OCI-LY1 (cell line): ENCODE measurements at regions not wholly inside any gene's neighbourhood (a gene's known extent, or its start where the extent isn't known, plus 50 kb on each side); places are given as distances from the start of the nearest gene placed in this dataset.

Source experiments
- H2AFZ ChIP-seq: fragments of 200-600 bp; sonication (generic), shearing (Covaris generic); 2 replicates; pipeline ENCODE4 v1.6.0; 2014; ENCODE audit warnings: antibody characterized with exemption, mild to moderate bottlenecking, low read length
- H3F3A ChIP-seq: fragments of 200-600 bp; sonication (generic), shearing (Covaris generic); 2 replicates; pipeline ENCODE4 v1.6.0; 2014; ENCODE audit warnings: mild to moderate bottlenecking, antibody characterized with exemption, low read length, moderate library complexity; ENCODE audit not compliant: insufficient read depth
- H3K27ac ChIP-seq: fragments of 200-600 bp; sonication (generic); 2 replicates; pipeline ENCODE4 v1.5.1; 2014; ENCODE audit warnings: low read length, mixed run types, mild to moderate bottlenecking, low read depth; ENCODE audit not compliant: poor library complexity, severe bottlenecking
- H3K27me3 ChIP-seq: fragments of 200-600 bp; sonication (generic); 2 replicates; pipeline ENCODE4 v1.6.0; 2014; ENCODE audit warnings: antibody characterized with exemption, mild to moderate bottlenecking, low read length, moderate library complexity; ENCODE audit not compliant: insufficient read depth
- H3K36me3 ChIP-seq: fragments of 200-600 bp; sonication (generic); 2 replicates; pipeline ENCODE4 v1.6.1; 2014; ENCODE audit warnings: mild to moderate bottlenecking, antibody characterized with exemption, low read length, moderate library complexity, mixed read lengths; ENCODE audit not compliant: insufficient read depth
- H3K4me1 ChIP-seq: fragments of 200-600 bp; sonication (generic); 2 replicates; pipeline ENCODE4 v1.5.1; 2014; ENCODE audit warnings: mild to moderate bottlenecking, low read length, moderate library complexity; ENCODE audit not compliant: insufficient read depth, severe bottlenecking
- H3K4me2 ChIP-seq: fragments of 200-600 bp; sonication (generic), shearing (Covaris generic); 2 replicates; pipeline ENCODE4 v1.6.1; 2014; ENCODE audit warnings: low read length
- H3K4me3 ChIP-seq: fragments of 200-600 bp; sonication (generic); 2 replicates; pipeline ENCODE4 v1.5.1; 2014; ENCODE audit warnings: low read length, low read depth, mild to moderate bottlenecking, mixed read lengths; ENCODE audit not compliant: poor library complexity, severe bottlenecking
- H3K79me2 ChIP-seq: fragments of 200-600 bp; shearing (Covaris generic); 2 replicates; pipeline ENCODE4 v1.6.1; 2016; ENCODE audit warnings: mixed run types, low read length, mixed read lengths; ENCODE audit not compliant: insufficient read depth
- H3K9ac ChIP-seq: fragments of 200-600 bp; sonication (generic), shearing (Covaris generic); 2 replicates; pipeline ENCODE4 v1.6.1; 2014; ENCODE audit warnings: mild to moderate bottlenecking, low read length, mixed read lengths
- H3K9me2 ChIP-seq: fragments of 200-600 bp; sonication (generic), shearing (Covaris generic); 2 replicates; pipeline ENCODE4 v1.6.1; 2014; ENCODE audit warnings: low read depth, mild to moderate bottlenecking, low read length, mixed read lengths
- H3K9me3 ChIP-seq: fragments of 200-600 bp; shearing (Covaris generic); 2 replicates; pipeline ENCODE4 v1.6.1; 2014; ENCODE audit warnings: low read length, mixed read lengths
- H4K20me1 ChIP-seq: fragments of 200-600 bp; sonication (generic), shearing (Covaris generic); 2 replicates; pipeline ENCODE4 v1.6.0; 2016; ENCODE audit warnings: mild to moderate bottlenecking, low read length; ENCODE audit not compliant: insufficient read depth
- CTCF ChIP-seq: fragments of 200-600 bp; sonication (generic), shearing (Covaris generic); IDR thresholded peaks from 2 replicates; pipeline ENCODE4 v1.5.1; 2017; ENCODE audit warnings: mild to moderate bottlenecking, antibody characterized with exemption, low read length, moderate library complexity, mixed read lengths
- EZH2 ChIP-seq: fragments of 200-600 bp; sonication (generic), shearing (Covaris generic); IDR thresholded peaks from 2 replicates; pipeline ENCODE4 v1.8.0; 2017; ENCODE audit warnings: borderline replicate concordance, mixed run types, mild to moderate bottlenecking, antibody characterized with exemption, low read length, moderate library complexity, mixed read lengths

DNA sequence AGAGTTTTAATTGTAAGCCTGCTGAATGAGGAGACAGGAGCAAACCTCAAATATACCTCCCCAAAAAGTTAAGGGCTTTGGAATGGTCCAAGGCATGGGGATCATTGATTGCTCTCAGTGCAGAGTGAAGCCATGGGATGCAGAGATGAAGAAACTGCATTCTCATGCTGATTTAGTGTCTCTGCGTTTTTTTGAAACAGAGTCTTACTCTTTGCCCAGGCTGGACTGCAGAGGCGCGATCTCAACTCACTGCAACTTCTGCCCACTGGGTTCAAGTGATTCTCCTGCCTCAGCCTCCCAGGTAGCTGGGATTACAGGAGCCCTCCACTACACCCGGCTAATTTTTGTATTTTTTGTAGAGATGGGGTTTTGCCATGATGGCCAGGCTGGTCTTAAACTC lies 99.3 kb upstream of the ETV3 start:
- Histone ChIP-seq H3K4me3 (no peak overlapping the region), H3K27ac (no peak overlapping the region), H3K27me3 (no peaks in the 10 kb centered on the region), H3K9me2 (no peaks in the 10 kb centered on the region), H3K9me3 (no peaks in the 10 kb centered on the region), H3K4me2 (no peak overlapping the region), H3K9ac (no peak overlapping the region), H3F3A (no peaks in the 10 kb centered on the region), H4K20me1 (no peaks in the 10 kb centered on the region), H2AFZ (no peak overlapping the region), H3K36me3 (no peaks in the 10 kb centered on the region), H3K4me1 (no peaks in the 10 kb centered on the region), H3K79me2 (no peaks in the 10 kb centered on the region)
- TF ChIP-seq EZH2 = no peak
- no peak for TF ChIP-seq CTCF

DNA sequence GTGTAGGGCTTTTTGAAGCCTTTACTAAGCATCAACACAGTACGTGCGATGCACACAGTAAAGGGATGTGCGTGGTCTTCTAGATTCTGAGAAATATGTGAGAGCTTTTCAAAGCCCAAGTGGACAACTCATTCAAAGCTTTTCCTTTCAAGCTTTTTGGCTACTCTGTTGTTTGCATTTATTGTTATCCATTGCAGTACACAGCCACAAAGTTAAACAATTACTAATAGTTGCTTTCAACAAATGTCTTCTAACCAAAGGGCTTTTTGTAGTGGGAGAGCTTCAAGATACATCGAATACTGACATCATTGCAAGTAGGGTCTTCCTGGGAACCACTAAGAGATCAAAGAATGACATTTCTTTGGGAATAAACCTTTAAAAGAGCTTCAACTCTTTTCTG lies 97.9 kb upstream of the ETV3 start:
- Histone ChIP-seq H2AFZ (no peak overlapping the region), H3K27me3 (no peaks in the 10 kb centered on the region), H3K9me2 (no peaks in the 10 kb centered on the region), H3K27ac (no peak overlapping the region), H3F3A (no peaks in the 10 kb centered on the region), H4K20me1 (no peaks in the 10 kb centered on the region), H3K79me2 (no peaks in the 10 kb centered on the region), H3K4me2 (no peak overlapping the region), H3K9me3 (no peaks in the 10 kb centered on the region), H3K9ac (no peak overlapping the region), H3K36me3 (no peaks in the 10 kb centered on the region), H3K4me1 (no peaks in the 10 kb centered on the region), H3K4me3 (no peak overlapping the region)
- no peak for TF ChIP-seq EZH2
- TF ChIP-seq CTCF = no peak

DNA sequence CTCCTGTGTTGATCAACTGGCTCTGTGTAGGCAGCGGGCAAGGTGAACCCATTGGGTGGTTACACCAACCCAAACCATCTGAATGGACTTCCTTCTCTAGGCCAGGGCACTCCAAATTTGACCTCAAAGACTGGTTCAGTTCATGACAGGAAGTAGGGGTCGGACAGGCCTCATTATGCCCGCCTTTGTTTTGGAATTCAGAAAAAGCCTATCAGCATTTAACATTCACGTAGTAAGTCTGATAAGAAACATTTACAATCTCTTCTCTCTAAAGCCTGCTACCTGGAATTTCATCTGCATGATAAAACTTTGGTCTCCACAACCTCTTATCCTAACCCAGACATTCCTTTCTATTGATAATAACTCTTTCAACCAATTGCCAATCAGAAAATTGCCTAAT lies 97.1 kb upstream of the ETV3 start:
- Histone ChIP-seq H2AFZ (no peak overlapping the region), H3K4me3 (no peak overlapping the region), H3K36me3 (no peaks in the 10 kb centered on the region), H3K79me2 (no peaks in the 10 kb centered on the region), H3K4me2 (no peak overlapping the region), H3F3A (no peaks in the 10 kb centered on the region), H3K9ac (no peak overlapping the region), H3K27ac (no peak overlapping the region), H3K4me1 (no peaks in the 10 kb centered on the region), H4K20me1 (no peaks in the 10 kb centered on the region), H3K9me3 (no peaks in the 10 kb centered on the region), H3K27me3 (no peaks in the 10 kb centered on the region), H3K9me2 (no peaks in the 10 kb centered on the region)
- TF ChIP-seq CTCF (no peak), EZH2 (no peak)
